Aorta (tissue), 5 donors: ENCODE measurements at regions not wholly inside any gene's neighbourhood (a gene's known extent, or its start where the extent isn't known, plus 50 kb on each side); places are given as distances from the start of the nearest gene placed in this dataset.
"Not testable (repeated sequence)": the region's sequence is repeated elsewhere in the genome, so short reads cannot be mapped to it uniquely, and the experiment has no call there.

Experiments
- ATAC-seq: fragments of 200-7000 bp; cut with Tn5 transposase; one replicate; pipeline ENCODE4 v1.9.1; 2022; ENCODE audit warnings: moderate library complexity; ENCODE audit not compliant: low FRiP score
- DNase-seq, 2 donors: peaks; one replicate each; pipeline ENCODE4 v3.0.0-alpha.2; 2020
- H3K27ac ChIP-seq, 2 donors: one replicate each; pipeline ENCODE4 v1.5.1; 2013; ENCODE audit warnings: low read length in 2 of 2, mild to moderate bottlenecking in 2 of 2, moderate library complexity in 2 of 2, control low read depth in 1 of 2, inconsistent platforms in 1 of 2, low read depth in 1 of 2
- H3K27me3 ChIP-seq, 2 donors: one replicate each; pipeline ENCODE4 v1.6.1; 2013; ENCODE audit warnings: control low read depth in 1 of 2, low read length in 1 of 2, mild to moderate bottlenecking in 1 of 2, moderate library complexity in 1 of 2; ENCODE audit not compliant: insufficient read depth in 2 of 2, control insufficient read depth in 1 of 2
- H3K36me3 ChIP-seq, 2 donors: one replicate each; pipeline ENCODE4 v1.6.1; 2013; ENCODE audit warnings: control low read depth in 1 of 2, low read length in 1 of 2, mild to moderate bottlenecking in 1 of 2; ENCODE audit not compliant: insufficient read depth in 2 of 2, control insufficient read depth in 1 of 2
- H3K4me1 ChIP-seq, 2 donors: one replicate each; pipeline ENCODE4 v1.6.1; 2013; ENCODE audit warnings: low read length in 2 of 2, control low read depth in 1 of 2, mild to moderate bottlenecking in 1 of 2, moderate library complexity in 1 of 2; ENCODE audit not compliant: insufficient read depth in 2 of 2, control insufficient read depth in 1 of 2
- H3K4me3 ChIP-seq, 2 donors: one replicate each; pipeline ENCODE4 v1.5.1; 2013; ENCODE audit warnings: low read length in 2 of 2, control low read depth in 1 of 2, mild to moderate bottlenecking in 1 of 2
- H3K9me3 ChIP-seq: one replicate; pipeline ENCODE4 v1.6.1; 2013; ENCODE audit warnings: mild to moderate bottlenecking, low read length; ENCODE audit not compliant: control insufficient read depth
- WGBS, 2 donors: extraction: QIAGEN DNeasy Blood & Tissue Kit; methylation state at CpG; one replicate each; pipeline ENCODE4 v1.1.7; 2013; 5-methylcytosine and 5-hydroxymethylcytosine counted together
- intact Hi-C, 2 donors: fragments of 100-400 bp; cut with DNase I; formaldehyde crosslinking; loops; one replicate each; pipeline versions ENCODE4 v1.14.2 to v1.15.0; 2022
- donor health status: healthy with polysubstance abuse.
- donor health status: Bipolar disorder and iron deficiency.
- donor health status: DM: no; HTN: no; CAD: no.
- donor health status: DM: no; HTN: no; CAD: no.
- donor health status: DM: yes; HTN: yes; CAD: no.

- WGBS, 2 donors, result 13 to 17% methylated on average over 46 to 78 of the region's 78 CpGs
- no peak overlapping the region for H3K27ac ChIP-seq
- H3K4me3 ChIP-seq, result peak overlapping the region; percentile 6 to 44
- no peaks in the 10 kb centered on the region for H3K36me3 ChIP-seq
- DNase-seq, result peak in 1 of 2 donors; percentile 76
- H3K27me3 ChIP-seq, result no peaks in the 10 kb centered on the region
- intact Hi-C loops, result no loop called here
- H3K9me3 ChIP-seq, result peaks cover 2% of the 10 kb centered on the region
- no peak for ATAC-seq
- no peaks in the 10 kb centered on the region for H3K4me1 ChIP-seq
Observed at GRCh38 chr7:63789378-63790176, 209.1 kb upstream of the ZNF722 start.

- DNase-seq, H3K36me3 ChIP-seq, H3K27me3 ChIP-seq, intact Hi-C loops, H3K9me3 ChIP-seq, H3K27ac ChIP-seq, H3K4me1 ChIP-seq, ATAC-seq: not testable (repeated sequence)
- WGBS, 2 donors, result 14 to 18% methylated on average over 21 to 49 of the region's 49 CpGs
- H3K4me3 ChIP-seq, result peak overlapping the region in 1 of 2 donors; percentile 44
Observed at GRCh38 chr7:63790177-63790763, 208.4 kb upstream of the ZNF722 start.
